ENCODE measurements at regions not wholly inside any gene's neighbourhood (a gene's known extent, or its start where the extent isn't known, plus 50 kb on each side); places are given as distances from the start of the nearest gene placed in this dataset.

DNA sequence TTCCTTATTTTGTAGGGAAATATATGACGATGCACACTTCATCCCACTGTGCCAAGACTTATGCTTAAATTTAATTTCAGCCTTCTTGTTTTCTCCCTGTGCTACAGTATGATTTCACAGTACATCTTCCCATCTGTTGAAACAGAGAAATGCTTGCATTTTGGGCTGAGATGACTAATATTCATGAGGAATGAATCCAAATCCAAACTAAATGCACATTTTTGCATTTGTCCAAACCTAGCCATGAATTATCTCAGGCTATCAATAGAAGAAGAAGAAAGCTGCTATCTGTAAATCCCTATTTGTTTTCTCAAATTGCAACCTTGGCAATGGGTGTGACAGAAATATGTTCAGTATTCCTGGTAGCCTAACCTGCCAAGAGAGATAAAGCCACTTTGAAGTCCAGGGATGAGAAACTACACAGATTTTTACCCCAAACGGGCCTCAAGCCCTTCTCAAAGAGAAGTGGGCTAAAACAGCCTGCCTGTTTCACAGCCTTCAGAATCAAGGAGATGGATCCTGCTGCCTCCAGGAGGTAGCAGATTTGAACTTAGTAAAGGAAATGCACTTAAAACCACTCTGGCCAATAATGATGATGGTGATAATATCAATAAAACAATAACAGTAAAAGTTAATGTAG is 306.9 kb upstream of the NT5C1B start:
- TF ChIP-seq ZNF507 (tag; conservative IDR thresholded peaks at IDR 0.05) = no peak
- no peak for TF ChIP-seq SIX5 (IDR thresholded peaks at IDR 0.05; ENCODE audit: borderline replicate concordance in 1 of 2, insufficient read depth in 1 of 2, low read depth in 1 of 2, low read length in 2 of 2)
- TF ChIP-seq CCAR2 (IDR thresholded peaks at IDR 0.05; ENCODE audit: low read depth, low read length) = no peak
- TF ChIP-seq, protein P1, sequence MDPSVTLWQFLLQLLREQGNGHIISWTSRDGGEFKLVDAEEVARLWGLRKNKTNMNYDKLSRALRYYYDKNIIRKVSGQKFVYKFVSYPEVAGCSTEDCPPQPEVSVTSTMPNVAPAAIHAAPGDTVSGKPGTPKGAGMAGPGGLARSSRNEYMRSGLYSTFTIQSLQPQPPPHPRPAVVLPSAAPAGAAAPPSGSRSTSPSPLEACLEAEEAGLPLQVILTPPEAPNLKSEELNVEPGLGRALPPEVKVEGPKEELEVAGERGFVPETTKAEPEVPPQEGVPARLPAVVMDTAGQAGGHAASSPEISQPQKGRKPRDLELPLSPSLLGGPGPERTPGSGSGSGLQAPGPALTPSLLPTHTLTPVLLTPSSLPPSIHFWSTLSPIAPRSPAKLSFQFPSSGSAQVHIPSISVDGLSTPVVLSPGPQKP (CRISPR knock-in tag; IDR thresholded peaks at IDR 0.05) = no peak
